Ishikawa (cell line): ENCODE measurements at regions not wholly inside any gene's neighbourhood (a gene's known extent, or its start where the extent isn't known, plus 50 kb on each side); places are given as distances from the start of the nearest gene placed in this dataset.

ENCODE experiments used
- EP300 ChIP-seq: IDR thresholded peaks from 2 replicates; pipeline ENCODE4 v1.6.1; 2012; ENCODE audit warnings: borderline replicate concordance
- REST ChIP-seq: IDR thresholded peaks from 2 replicates; pipeline ENCODE4 v1.6.1; 2012; ENCODE audit warnings: low read depth, mild to moderate bottlenecking
- TAF1 ChIP-seq: IDR thresholded peaks from 2 replicates; pipeline ENCODE4 v1.6.1; 2012; ENCODE audit warnings: low read depth, mild to moderate bottlenecking
- YY1 ChIP-seq: IDR thresholded peaks from 2 replicates; pipeline ENCODE4 v1.6.1; 2012; ENCODE audit warnings: low read depth

DNA sequence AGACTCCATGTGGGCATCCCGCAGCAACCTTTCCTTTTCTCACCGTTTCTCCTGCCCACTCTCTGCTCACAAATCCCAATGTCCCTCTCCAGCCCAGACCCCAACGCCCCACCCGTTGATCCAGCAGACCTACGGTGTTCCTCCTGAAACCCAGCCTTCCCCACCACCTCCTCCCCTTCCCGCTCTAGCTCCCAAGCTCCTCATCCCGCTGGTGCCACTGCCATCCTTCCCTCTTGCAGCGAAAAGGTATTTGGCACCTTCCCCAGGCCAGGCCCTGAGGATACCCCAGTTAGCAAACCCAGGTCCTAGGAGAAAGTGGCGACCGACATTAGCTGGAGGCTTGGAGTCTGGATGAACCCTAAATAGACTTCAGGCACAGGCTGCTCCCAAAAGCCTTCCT is 84.0 kb upstream of the RTL6 start:
- TF ChIP-seq YY1 (no peak), REST (no peak), TAF1 (no peak), EP300 (no peak)
